Stimulated activated CD4-positive, alpha-beta T cell treated with anti-CD3 and anti-CD28 coated beads, Interleukin-4, amount 100 ng/mL, for 24 hours (primary cell): ENCODE measurements at regions not wholly inside any gene's neighbourhood (a gene's known extent, or its start where the extent isn't known, plus 50 kb on each side); places are given as distances from the start of the nearest gene placed in this dataset.

ENCODE experiments used
- DNase-seq: peaks from one replicate; pipeline ENCODE4 v3.0.0-alpha.2; 2020

GRCh38 chr14:87149583-87150354 is 843.2 kb downstream of the GALC start:
- no peak for DNase-seq

DNA sequence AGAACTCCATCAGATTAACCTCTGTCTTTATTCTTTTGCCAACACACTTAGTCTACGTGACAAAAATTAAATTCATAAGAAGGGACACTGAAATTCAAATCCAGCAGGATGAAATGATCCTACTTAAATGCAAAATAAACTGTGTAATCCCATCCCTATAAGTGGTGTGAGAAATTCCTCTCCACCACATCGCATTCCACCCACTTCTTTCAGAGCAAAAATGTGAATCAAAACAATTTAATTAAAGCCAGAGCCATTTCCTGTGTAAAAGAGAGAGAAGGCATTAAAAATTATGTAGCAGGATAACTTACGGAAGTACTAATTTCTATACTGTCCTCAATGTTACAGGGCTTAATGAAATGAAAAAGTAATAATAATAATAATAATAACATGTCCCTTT is 844.3 kb downstream of the GALC start:
- DNase-seq: no peak

- no peak for DNase-seq
Observed at GRCh38 chr14:87142551-87143211, 850.3 kb downstream of the GALC start.

GRCh38 chr14:87141801-87142200 is 851.2 kb downstream of the GALC start:
- DNase-seq: no peak

GRCh38 chr14:87139299-87139698 is 853.7 kb downstream of the GALC start:
- no peak for DNase-seq

DNA sequence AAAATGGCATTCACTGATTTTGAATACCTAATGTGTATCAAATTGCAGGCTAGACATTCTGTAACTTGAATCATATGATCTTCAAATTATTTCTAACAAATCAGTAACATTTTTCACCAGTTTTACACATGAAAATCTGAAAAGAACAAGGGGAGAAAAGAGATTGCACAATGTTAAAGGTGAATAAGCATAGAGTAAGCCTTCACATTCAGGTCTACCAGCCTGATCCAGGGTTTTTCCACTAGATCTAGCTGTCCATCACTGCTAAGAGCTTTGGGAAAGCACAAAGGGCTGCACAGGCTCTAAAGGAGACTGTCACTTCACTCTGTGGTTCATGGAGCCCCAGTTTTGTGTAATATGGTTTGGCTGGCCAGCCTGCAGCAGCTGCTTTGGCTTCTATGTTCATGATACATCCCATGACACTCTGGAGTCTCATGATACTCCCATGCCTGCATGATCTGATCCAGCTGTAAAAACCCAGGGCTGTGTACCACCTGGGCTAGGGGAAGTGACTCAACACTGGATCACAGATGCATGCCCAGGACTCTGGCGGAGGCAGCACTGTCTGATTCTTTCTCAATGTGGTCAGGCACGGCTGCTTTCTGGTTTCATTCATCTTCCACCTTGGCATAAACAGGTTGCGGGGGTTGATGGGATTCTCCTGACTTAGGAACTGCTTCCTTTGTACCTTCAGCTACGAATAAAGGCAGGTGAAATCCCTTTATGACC is 859.7 kb downstream of the GALC start:
- DNase-seq: no peak

DNA sequence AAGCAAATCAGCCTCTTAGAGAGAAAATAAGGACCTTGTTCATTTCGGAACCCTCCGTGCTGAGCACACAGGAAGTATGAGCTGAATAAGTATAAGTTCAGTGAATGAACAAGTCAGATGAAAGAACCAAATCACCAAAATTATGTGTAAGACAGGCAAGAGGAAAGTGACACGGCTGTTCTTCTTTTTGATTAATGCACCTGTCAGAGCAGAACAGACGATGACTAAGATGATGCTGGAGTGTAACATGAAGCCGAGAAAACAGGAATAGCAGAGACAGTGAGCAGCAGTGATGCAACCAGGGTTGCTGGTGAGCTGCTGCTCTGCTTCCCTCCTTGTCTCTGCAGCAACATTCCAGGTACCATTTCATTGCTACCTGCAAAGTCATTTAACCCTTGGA is 861.1 kb downstream of the GALC start:
- DNase-seq: no peak

DNA sequence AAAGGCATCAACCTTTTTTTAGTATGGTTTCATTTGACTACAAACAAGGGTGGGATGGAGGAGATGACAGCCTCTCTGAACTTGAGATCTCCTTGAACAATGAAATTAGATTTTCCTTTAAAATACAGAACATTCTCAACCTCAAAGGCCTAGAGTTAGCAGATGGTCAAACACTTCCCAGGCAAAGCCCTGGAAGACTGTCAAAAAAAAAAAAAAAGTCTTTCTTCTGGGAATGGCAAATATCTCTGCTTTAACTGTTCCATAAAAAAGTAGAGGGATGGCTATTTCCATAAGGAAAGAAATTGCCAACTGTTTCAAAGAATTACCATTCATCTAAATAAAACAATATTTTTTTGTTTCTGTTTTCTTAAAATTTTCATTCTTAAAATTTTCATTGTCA is 870.8 kb downstream of the GALC start:
- DNase-seq: no peak

GRCh38 chr14:87121716-87122115 is 871.3 kb downstream of the GALC start:
- no peak for DNase-seq

GRCh38 chr14:87115234-87115633 is 877.7 kb downstream of the GALC start:
- no peak for DNase-seq

DNA sequence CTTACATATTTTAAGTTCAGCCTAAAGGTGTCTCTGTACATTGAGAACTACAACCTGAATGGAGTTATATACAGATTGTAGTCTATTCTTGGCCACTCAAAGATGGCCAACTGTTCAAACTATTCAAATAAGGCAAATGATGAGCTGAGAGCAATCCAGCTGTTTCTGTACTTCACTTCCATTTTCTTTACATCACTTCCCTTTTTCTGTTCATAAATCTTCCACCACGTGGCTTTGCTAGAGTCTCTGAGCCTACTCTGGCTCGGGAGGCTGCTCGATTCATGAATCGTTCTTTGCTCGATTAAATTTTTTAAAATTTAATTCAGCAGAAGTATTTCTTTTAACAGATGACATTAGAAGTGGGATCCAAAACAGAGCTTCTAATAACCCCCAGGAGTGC is 879.7 kb downstream of the GALC start:
- DNase-seq: no peak

DNA sequence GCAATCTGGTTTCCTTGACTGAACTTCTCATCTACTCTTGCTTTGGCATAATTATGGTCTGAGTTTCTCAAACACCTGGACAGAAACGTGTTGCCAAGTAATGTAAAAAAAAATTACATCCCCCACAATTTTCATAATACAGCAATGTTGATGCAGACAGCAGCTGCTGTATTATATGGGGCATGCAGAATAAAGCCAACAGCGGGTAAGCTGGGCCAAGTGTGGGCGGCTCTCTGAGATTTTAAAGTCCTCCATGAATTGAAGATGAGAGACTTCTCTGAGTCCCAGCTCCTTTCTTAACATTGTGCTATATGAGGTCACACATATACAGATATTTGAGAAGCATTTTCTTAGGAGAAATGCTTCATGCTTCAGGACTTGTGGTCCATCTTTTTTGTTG is 881.2 kb downstream of the GALC start:
- DNase-seq: no peak

GRCh38 chr14:87111126-87111525 is 881.9 kb downstream of the GALC start:
- DNase-seq: no peak

DNA sequence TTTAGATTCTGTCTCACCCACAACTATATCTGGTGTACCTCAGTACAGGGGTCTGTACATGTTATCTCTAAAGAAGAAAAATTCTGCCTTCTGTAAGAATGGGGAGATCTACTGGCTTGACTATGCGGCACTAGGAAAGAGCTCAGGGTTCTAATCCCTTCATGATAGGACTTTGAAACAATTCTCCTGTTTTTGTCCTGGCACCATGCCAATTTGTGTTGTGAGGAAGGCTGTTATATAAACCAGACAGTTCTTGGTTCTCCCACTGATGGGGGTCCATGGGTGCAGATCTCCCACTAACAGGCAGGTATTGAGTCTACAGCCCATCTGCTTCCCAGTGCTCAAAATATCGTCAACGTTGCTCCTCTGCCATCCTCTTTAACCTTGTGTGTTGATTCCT is 883.7 kb downstream of the GALC start:
- DNase-seq: no peak

- no peak for DNase-seq
Observed at GRCh38 chr14:87108726-87109125, 884.3 kb downstream of the GALC start.

GRCh38 chr14:87102811-87103378 is 890.1 kb downstream of the GALC start:
- no peak for DNase-seq

GRCh38 chr14:87097015-87097414 is 896.0 kb downstream of the GALC start:
- DNase-seq: no peak

- DNase-seq: no peak
Observed at GRCh38 chr14:87094913-87095312, 898.1 kb downstream of the GALC start.

GRCh38 chr14:87088588-87088987 is 904.4 kb downstream of the GALC start:
- DNase-seq: no peak

DNA sequence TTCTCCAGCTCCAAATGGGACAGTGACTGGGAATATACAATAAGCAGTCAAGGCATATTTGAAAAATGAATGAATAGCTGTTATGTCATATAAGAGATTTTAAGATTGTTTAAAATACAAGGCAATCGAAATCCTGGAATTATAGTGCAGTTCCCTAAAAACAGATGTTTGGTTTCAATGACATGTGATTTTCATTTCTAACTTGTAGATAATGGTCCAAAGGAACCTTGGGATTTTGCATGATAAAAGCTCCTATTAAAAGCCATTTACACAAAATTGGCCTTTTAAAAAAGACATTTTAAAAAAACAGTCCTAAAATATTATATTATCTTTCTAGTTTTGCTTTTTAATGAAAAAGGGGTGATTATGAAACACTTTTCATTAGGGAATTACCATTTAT is 905.1 kb downstream of the GALC start:
- no peak for DNase-seq

GRCh38 chr14:87084908-87085307 is 908.1 kb downstream of the GALC start:
- DNase-seq: no peak

DNA sequence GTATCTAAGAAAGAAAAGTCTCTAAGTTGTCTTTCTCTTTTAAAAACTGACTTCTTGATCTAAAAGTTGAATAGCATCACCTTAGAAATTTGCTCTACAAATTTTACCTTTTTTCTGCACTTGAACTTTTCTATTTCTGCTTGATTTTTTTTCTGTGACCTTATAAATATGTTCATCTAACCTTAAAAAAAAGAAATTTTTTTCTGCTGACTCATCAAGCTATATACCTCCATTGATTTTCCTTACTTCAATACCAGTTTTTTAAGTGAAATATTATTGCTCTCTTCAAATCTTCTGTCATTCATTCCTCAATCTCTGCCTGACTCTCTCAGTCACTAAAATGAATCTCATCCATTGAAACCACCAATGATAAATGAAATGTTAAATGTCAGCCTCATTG is 910.1 kb downstream of the GALC start:
- DNase-seq: no peak

GRCh38 chr14:87081004-87081403 is 912.0 kb downstream of the GALC start:
- no peak for DNase-seq

- no peak for DNase-seq
Observed at GRCh38 chr14:87080146-87080545, 912.8 kb downstream of the GALC start.
